ENCODE measurements at regions not wholly inside any gene's neighbourhood (a gene's known extent, or its start where the extent isn't known, plus 50 kb on each side); places are given as distances from the start of the nearest gene placed in this dataset.
"Not testable (repeated sequence)": the region's sequence is repeated elsewhere in the genome, so short reads cannot be mapped to it uniquely, and the experiment has no call there.

GRCh38 chr1:198849093-198849492 lies 210.3 kb downstream of the PTPRC start:
- no peak overlapping the region for H3K27ac Mint-ChIP-seq
- H3K4me1 Mint-ChIP-seq = no peaks in the 10 kb centered on the region
- H3K36me3 Mint-ChIP-seq = peaks cover 0 to 7% (median 0%) of the 10 kb centered on the region in 3 donors
- POLR2A ChIA-PET = no interaction called here
- H3K9me3 ChIP-seq (ENCODE audit: low read length) = no peaks in the 10 kb centered on the region
- H3K4me3 Mint-ChIP-seq = no peak overlapping the region
- no peak overlapping the region for H3K4me3 ChIP-seq (ENCODE audit: low read length)
- CTCF ChIA-PET = no interaction called here
- no peaks in the 10 kb centered on the region for H3K27me3 Mint-ChIP-seq
- no peak for DNase-seq
- no peaks in the 10 kb centered on the region for H3K9me3 Mint-ChIP-seq
- H3K27me3 ChIP-seq (ENCODE audit: insufficient read depth, low read length, poor library complexity, severe bottlenecking) = no peaks in the 10 kb centered on the region
- no peak overlapping the region for H3K27ac ChIP-seq (ENCODE audit: low read depth, low read length)
- no peaks in the 10 kb centered on the region for H3K36me3 ChIP-seq (ENCODE audit: insufficient read depth, low read length)
- no peaks in the 10 kb centered on the region for H3K4me1 ChIP-seq (ENCODE audit: insufficient read depth, low read length)

- no peaks in the 10 kb centered on the region for H3K4me1 Mint-ChIP-seq
- H3K27me3 ChIP-seq (ENCODE audit: insufficient read depth, low read length, poor library complexity, severe bottlenecking) = no peaks in the 10 kb centered on the region
- H3K9me3 ChIP-seq (ENCODE audit: low read length) = no peaks in the 10 kb centered on the region
- H3K27ac Mint-ChIP-seq = no peak overlapping the region
- H3K36me3 ChIP-seq (ENCODE audit: insufficient read depth, low read length) = no peaks in the 10 kb centered on the region
- no peaks in the 10 kb centered on the region for H3K27me3 Mint-ChIP-seq
- H3K4me3 Mint-ChIP-seq = no peak overlapping the region
- no peak for DNase-seq
- H3K9me3 Mint-ChIP-seq = no peaks in the 10 kb centered on the region
- H3K4me1 ChIP-seq (ENCODE audit: insufficient read depth, low read length) = no peaks in the 10 kb centered on the region
- peaks cover 0 to 6% (median 0%) of the 10 kb centered on the region in 3 donors for H3K36me3 Mint-ChIP-seq
- H3K4me3 ChIP-seq (ENCODE audit: low read length) = no peak overlapping the region
- POLR2A ChIA-PET = no interaction called here
- H3K27ac ChIP-seq (ENCODE audit: low read depth, low read length) = no peak overlapping the region
- CTCF ChIA-PET = no interaction called here
Measured at GRCh38 chr1:198850196-198850595, 211.4 kb downstream of the PTPRC start.

- CTCF ChIA-PET; H3K9me3 ChIP-seq (ENCODE audit: low read length); POLR2A ChIA-PET; H3K4me3 ChIP-seq (ENCODE audit: low read length); H3K36me3 Mint-ChIP-seq; H3K4me3 Mint-ChIP-seq; H3K27ac Mint-ChIP-seq; H3K4me1 ChIP-seq (ENCODE audit: insufficient read depth, low read length); H3K27me3 ChIP-seq (ENCODE audit: insufficient read depth, low read length, poor library complexity, severe bottlenecking); DNase-seq; H3K4me1 Mint-ChIP-seq; H3K27me3 Mint-ChIP-seq; H3K9me3 Mint-ChIP-seq; H3K36me3 ChIP-seq (ENCODE audit: insufficient read depth, low read length); H3K27ac ChIP-seq (ENCODE audit: low read depth, low read length): not testable (repeated sequence)
Measured at GRCh38 chr1:198850966-198851365, 212.1 kb downstream of the PTPRC start.

DNA sequence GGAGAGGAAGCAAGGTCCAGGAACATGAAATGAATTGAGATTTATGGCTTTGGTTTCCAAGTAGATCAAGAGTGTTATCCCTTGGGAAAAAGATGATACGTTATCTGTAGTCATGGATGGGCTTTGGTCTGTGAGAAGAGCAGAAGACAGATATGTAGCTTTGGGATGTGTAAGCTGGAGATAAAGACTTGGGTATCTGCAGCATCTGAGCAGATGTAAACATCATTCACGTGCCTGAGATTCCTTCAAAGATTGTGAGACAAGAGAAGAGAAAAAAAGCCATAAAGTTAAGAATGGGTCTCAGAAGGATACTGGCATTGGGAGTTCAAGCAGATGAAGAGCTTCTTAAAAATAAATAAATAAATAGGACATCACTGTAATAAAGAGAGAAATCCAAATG lies 217.8 kb downstream of the PTPRC start:
- Histone ChIP-seq H3K4me3 (ENCODE audit: low read length) (no peak overlapping the region), H3K36me3 (ENCODE audit: insufficient read depth, low read length) (no peaks in the 10 kb centered on the region), H3K4me1 (ENCODE audit: insufficient read depth, low read length) (no peaks in the 10 kb centered on the region), H3K27ac (ENCODE audit: low read depth, low read length) (no peak overlapping the region), H3K27me3 (ENCODE audit: insufficient read depth, low read length, poor library complexity, severe bottlenecking) (no peaks in the 10 kb centered on the region), H3K9me3 (ENCODE audit: low read length) (no peaks in the 10 kb centered on the region)
- POLR2A ChIA-PET = no interaction called here
- Mint-ChIP-seq H3K4me3 (no peak overlapping the region), H3K36me3 (peaks cover 0 to 8% (median 0%) of the 10 kb centered on the region in 3 donors), H3K4me1 (no peaks in the 10 kb centered on the region), H3K27me3 (no peaks in the 10 kb centered on the region), H3K27ac (no peak overlapping the region), H3K9me3 (no peaks in the 10 kb centered on the region)
- CTCF ChIA-PET = no interaction called here
- no peak for DNase-seq

DNA sequence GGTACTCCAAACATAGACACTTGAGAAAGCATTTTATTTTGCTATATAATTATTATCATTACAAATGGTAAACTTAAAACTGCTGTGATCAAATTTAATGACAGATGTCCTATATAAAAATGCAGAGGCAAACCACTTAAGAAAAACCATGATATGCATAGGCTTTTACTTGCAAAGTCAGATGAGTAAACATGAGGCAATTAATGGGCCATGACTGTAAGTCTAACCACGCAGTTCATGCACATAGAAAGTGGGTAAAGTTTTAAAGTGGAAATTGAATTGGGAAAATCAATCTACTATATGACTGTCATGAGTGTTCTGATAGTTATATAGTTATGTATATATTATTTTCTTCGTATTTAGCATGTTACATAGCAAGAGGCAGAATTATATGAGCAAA lies 219.2 kb downstream of the PTPRC start:
- Histone ChIP-seq H3K9me3 (ENCODE audit: low read length) (no peaks in the 10 kb centered on the region), H3K27me3 (ENCODE audit: insufficient read depth, low read length, poor library complexity, severe bottlenecking) (no peaks in the 10 kb centered on the region), H3K36me3 (ENCODE audit: insufficient read depth, low read length) (no peaks in the 10 kb centered on the region), H3K4me3 (ENCODE audit: low read length) (no peak overlapping the region), H3K27ac (ENCODE audit: low read depth, low read length) (no peak overlapping the region), H3K4me1 (ENCODE audit: insufficient read depth, low read length) (no peaks in the 10 kb centered on the region)
- peaks cover 0 to 6% (median 0%) of the 10 kb centered on the region in 3 donors for H3K36me3 Mint-ChIP-seq
- ChIA-PET POLR2A (no interaction called here), CTCF (no interaction called here)
- H3K27me3 Mint-ChIP-seq = no peaks in the 10 kb centered on the region
- no peaks in the 10 kb centered on the region for H3K4me1 Mint-ChIP-seq
- H3K4me3 Mint-ChIP-seq = no peak overlapping the region
- H3K27ac Mint-ChIP-seq = no peak overlapping the region
- H3K9me3 Mint-ChIP-seq = no peaks in the 10 kb centered on the region
- DNase-seq = no peak

GRCh38 chr1:198860371-198860770 lies 221.5 kb downstream of the PTPRC start:
- CTCF ChIA-PET = no interaction called here
- Mint-ChIP-seq H3K9me3 (no peaks in the 10 kb centered on the region), H3K27ac (no peak overlapping the region), H3K27me3 (no peaks in the 10 kb centered on the region), H3K4me1 (no peaks in the 10 kb centered on the region), H3K4me3 (no peak overlapping the region), H3K36me3 (peaks cover 0 to 6% (median 0%) of the 10 kb centered on the region in 3 donors)
- Histone ChIP-seq H3K9me3 (ENCODE audit: low read length) (no peaks in the 10 kb centered on the region), H3K27ac (ENCODE audit: low read depth, low read length) (no peak overlapping the region), H3K27me3 (ENCODE audit: insufficient read depth, low read length, poor library complexity, severe bottlenecking) (no peaks in the 10 kb centered on the region), H3K4me1 (ENCODE audit: insufficient read depth, low read length) (no peaks in the 10 kb centered on the region), H3K36me3 (ENCODE audit: insufficient read depth, low read length) (no peaks in the 10 kb centered on the region), H3K4me3 (ENCODE audit: low read length) (no peak overlapping the region)
- POLR2A ChIA-PET = no interaction called here
- no peak for DNase-seq

DNA sequence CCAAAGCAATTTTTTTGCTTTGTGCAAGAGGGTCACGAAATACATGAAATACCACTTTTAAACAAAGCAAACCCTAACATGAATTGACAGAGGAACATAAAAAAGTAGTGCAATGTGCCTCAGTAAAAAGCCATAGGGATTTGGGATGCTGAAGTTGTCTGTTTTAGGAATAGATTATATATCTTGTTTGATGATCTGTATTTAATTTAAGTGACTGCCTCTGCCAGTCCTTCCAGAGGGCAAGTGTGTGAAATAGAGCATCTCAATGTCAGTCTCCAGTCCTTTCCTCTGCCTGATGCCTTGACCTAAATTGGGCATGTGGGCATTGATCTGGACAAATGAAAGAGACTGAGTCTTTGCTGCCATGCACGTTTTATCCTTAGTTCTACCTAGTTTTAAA lies 222.8 kb downstream of the PTPRC start:
- Mint-ChIP-seq H3K4me3 (no peak overlapping the region), H3K36me3 (peaks cover 0 to 3% (median 0%) of the 10 kb centered on the region in 3 donors), H3K27me3 (no peaks in the 10 kb centered on the region), H3K9me3 (no peaks in the 10 kb centered on the region), H3K27ac (no peak overlapping the region), H3K4me1 (no peaks in the 10 kb centered on the region)
- Histone ChIP-seq H3K27me3 (ENCODE audit: insufficient read depth, low read length, poor library complexity, severe bottlenecking) (no peaks in the 10 kb centered on the region), H3K36me3 (ENCODE audit: insufficient read depth, low read length) (no peaks in the 10 kb centered on the region), H3K9me3 (ENCODE audit: low read length) (no peaks in the 10 kb centered on the region), H3K27ac (ENCODE audit: low read depth, low read length) (no peak overlapping the region), H3K4me3 (ENCODE audit: low read length) (no peak overlapping the region), H3K4me1 (ENCODE audit: insufficient read depth, low read length) (no peaks in the 10 kb centered on the region)
- ChIA-PET CTCF (no interaction called here), POLR2A (no interaction called here)
- DNase-seq = no peak

- no peaks in the 10 kb centered on the region for H3K36me3 Mint-ChIP-seq
Measured at GRCh38 chr1:198864695-198865094, 225.9 kb downstream of the PTPRC start.

GRCh38 chr1:198865319-198865718 lies 226.5 kb downstream of the PTPRC start:
- H3K4me3 ChIP-seq (ENCODE audit: low read length) = no peak overlapping the region
- H3K4me1 ChIP-seq (ENCODE audit: insufficient read depth, low read length) = no peaks in the 10 kb centered on the region
- no peaks in the 10 kb centered on the region for H3K9me3 Mint-ChIP-seq
- no peaks in the 10 kb centered on the region for H3K27me3 ChIP-seq (ENCODE audit: insufficient read depth, low read length, poor library complexity, severe bottlenecking)
- H3K36me3 Mint-ChIP-seq = no peaks in the 10 kb centered on the region
- no peaks in the 10 kb centered on the region for H3K9me3 ChIP-seq (ENCODE audit: low read length)
- no peaks in the 10 kb centered on the region for H3K36me3 ChIP-seq (ENCODE audit: insufficient read depth, low read length)
- H3K27ac Mint-ChIP-seq = no peak overlapping the region
- H3K27ac ChIP-seq (ENCODE audit: low read depth, low read length) = no peak overlapping the region
- POLR2A ChIA-PET = no interaction called here
- no peak for DNase-seq
- H3K4me3 Mint-ChIP-seq = no peak overlapping the region
- H3K4me1 Mint-ChIP-seq = no peaks in the 10 kb centered on the region
- CTCF ChIA-PET = no interaction called here
- no peaks in the 10 kb centered on the region for H3K27me3 Mint-ChIP-seq

More at GRCh38 chr1:198864695-198865094, 225.9 kb downstream of the PTPRC start:
- Histone ChIP-seq H3K4me3 (ENCODE audit: low read length) (no peak overlapping the region), H3K27me3 (ENCODE audit: insufficient read depth, low read length, poor library complexity, severe bottlenecking) (no peaks in the 10 kb centered on the region), H3K4me1 (ENCODE audit: insufficient read depth, low read length) (no peaks in the 10 kb centered on the region), H3K9me3 (ENCODE audit: low read length) (no peaks in the 10 kb centered on the region), H3K27ac (ENCODE audit: low read depth, low read length) (no peak overlapping the region), H3K36me3 (ENCODE audit: insufficient read depth, low read length) (no peaks in the 10 kb centered on the region)
- DNase-seq = no peak
- ChIA-PET CTCF (no interaction called here), POLR2A (no interaction called here)
- Mint-ChIP-seq H3K27ac (no peak overlapping the region), H3K27me3 (no peaks in the 10 kb centered on the region), H3K4me3 (no peak overlapping the region), H3K4me1 (no peaks in the 10 kb centered on the region), H3K9me3 (no peaks in the 10 kb centered on the region)

All from CD8-positive, alpha-beta memory T cell (primary cell).